Gastroesophageal sphincter (tissue), 4 donors: ENCODE measurements at regions not wholly inside any gene's neighbourhood (a gene's known extent, or its start where the extent isn't known, plus 50 kb on each side); places are given as distances from the start of the nearest gene placed in this dataset.
"Not testable (repeated sequence)": the region's sequence is repeated elsewhere in the genome, so short reads cannot be mapped to it uniquely, and the experiment has no call there.

Experiments
- ATAC-seq: fragments of 150-250 bp; one replicate; pipeline ENCODE4 v1.9.1; 2016; ENCODE audit warnings: mild to moderate bottlenecking, moderate library complexity
- H3K27ac ChIP-seq, 4 donors: fragments of 200-600 bp; sonication (generic) in 3 of 4; 1 replicate in 3 of 4; 2 replicates in 1 of 4; pipeline ENCODE4 v1.5.1; 2016 to 2019
- H3K27me3 ChIP-seq: fragments of 200-600 bp; sonication (generic); one replicate; pipeline ENCODE4 v1.5.1; 2019
- H3K36me3 ChIP-seq, 2 donors: fragments of 200-600 bp; sonication (generic); one replicate each; pipeline ENCODE4 v1.5.1; 2019; ENCODE audit warnings: control low read depth in 1 of 2
- H3K4me1 ChIP-seq, 3 donors: fragments of 200-600 bp; sonication (generic); 1 replicate in 2 of 3; 2 replicates in 1 of 3; pipeline ENCODE4 v1.5.1; 2016 to 2019; ENCODE audit warnings: control low read depth in 2 of 3
- H3K4me3 ChIP-seq, 2 donors: fragments of 200-600 bp; sonication (generic); one replicate each; pipeline ENCODE4 v1.5.1; 2019; ENCODE audit warnings: mild to moderate bottlenecking in 1 of 2, moderate library complexity in 1 of 2
- H3K9me3 ChIP-seq, 3 donors: fragments of 200-600 bp; sonication (generic); one replicate each; pipeline ENCODE4 v1.5.1; 2017 to 2019; ENCODE audit warnings: control low read depth in 2 of 3
- EP300 ChIP-seq: sonication (generic); formaldehyde crosslinking; IDR thresholded peaks from one replicate; pipeline ENCODE4 v1.6.1; 2017; ENCODE audit warnings: antibody characterized with exemption, mild to moderate bottlenecking
- POLR2A ChIP-seq, 2 donors: fragments of 450-650 bp; IDR thresholded peaks; one replicate each; pipeline ENCODE4 v1.6.1; 2017; ENCODE audit warnings: antibody characterized with exemption in 2 of 2, mild to moderate bottlenecking in 2 of 2, moderate library complexity in 1 of 2
- POLR2AphosphoS5 ChIP-seq: sonication (generic); formaldehyde crosslinking; IDR thresholded peaks from one replicate; pipeline ENCODE4 v1.6.1; 2017; ENCODE audit warnings: antibody characterized with exemption
- WGBS, 2 donors: methylation state at CpG; one replicate each; pipeline ENCODE4 v1.1.5; 2018; ENCODE audit warnings: low coverage in 1 of 2; 5-methylcytosine and 5-hydroxymethylcytosine counted together
- TF ChIP-seq, protein P1 (sequence below), 4 experiments: fragments of 200-600 bp in 2 of 4; fragments of 450-650 bp in 2 of 4; sonication (generic) in 1 of 4; IDR thresholded peaks; one replicate each; pipeline ENCODE4 v1.5.1; 2017 to 2019; ENCODE audit warnings: antibody characterized with exemption in 4 of 4, mild to moderate bottlenecking in 2 of 4, moderate library complexity in 2 of 4

DNA sequence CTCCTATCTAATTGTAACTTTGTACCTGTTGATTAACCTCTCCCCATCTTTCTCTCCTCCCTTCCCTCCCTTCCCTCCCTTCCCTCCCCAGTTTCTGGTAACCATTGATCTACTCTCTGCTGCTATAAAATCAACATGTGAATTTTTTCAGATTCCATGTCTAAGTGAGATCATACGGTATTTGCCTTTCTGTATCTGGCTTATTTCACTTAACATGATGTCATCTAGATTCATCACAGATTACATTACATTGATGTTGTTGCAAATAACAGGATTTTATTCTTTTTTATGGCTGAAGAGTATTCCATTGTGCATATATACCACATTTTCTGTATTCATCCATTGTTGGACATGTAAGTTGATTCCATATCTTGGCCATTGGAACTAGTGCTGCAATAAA lies 68.0 kb upstream of the FBXO33 start:
- TF ChIP-seq EP300 (no peak), POLR2AphosphoS5 (no peak), POLR2A (IDR thresholded peaks at IDR 0.05) (no peak)
- TF ChIP-seq, protein P1, sequence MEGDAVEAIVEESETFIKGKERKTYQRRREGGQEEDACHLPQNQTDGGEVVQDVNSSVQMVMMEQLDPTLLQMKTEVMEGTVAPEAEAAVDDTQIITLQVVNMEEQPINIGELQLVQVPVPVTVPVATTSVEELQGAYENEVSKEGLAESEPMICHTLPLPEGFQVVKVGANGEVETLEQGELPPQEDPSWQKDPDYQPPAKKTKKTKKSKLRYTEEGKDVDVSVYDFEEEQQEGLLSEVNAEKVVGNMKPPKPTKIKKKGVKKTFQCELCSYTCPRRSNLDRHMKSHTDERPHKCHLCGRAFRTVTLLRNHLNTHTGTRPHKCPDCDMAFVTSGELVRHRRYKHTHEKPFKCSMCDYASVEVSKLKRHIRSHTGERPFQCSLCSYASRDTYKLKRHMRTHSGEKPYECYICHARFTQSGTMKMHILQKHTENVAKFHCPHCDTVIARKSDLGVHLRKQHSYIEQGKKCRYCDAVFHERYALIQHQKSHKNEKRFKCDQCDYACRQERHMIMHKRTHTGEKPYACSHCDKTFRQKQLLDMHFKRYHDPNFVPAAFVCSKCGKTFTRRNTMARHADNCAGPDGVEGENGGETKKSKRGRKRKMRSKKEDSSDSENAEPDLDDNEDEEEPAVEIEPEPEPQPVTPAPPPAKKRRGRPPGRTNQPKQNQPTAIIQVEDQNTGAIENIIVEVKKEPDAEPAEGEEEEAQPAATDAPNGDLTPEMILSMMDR (IDR thresholded peaks at IDR 0.05): no peak
- ATAC-seq: no peak
- Histone ChIP-seq H3K27ac (no peak overlapping the region), H3K36me3 (no peaks in the 10 kb centered on the region), H3K4me3 (no peak overlapping the region), H3K4me1 (no peaks in the 10 kb centered on the region), H3K27me3 (no peaks in the 10 kb centered on the region), H3K9me3 (no peaks in the 10 kb centered on the region)
- WGBS, 2 donors: 40 to 45% methylated on average over 1 of the region's 1 CpG

DNA sequence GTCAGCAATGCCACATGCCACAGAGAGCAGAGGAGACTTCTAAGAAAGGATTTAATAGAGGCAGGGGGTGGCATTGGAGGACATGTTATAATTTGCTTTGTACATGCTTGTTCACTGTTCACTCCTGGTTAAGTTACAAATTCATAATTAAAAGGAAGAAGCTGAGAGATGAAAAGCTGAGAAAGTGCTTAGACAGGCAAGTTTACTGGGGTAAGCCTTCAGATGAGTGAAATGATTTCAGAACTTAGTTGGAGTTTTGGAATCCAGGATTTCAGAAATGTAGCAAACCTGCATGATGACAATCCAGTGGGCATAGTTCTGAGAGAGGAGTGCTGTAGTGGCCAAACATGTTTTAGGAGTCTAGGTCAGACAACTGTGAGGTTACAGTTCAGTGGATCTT lies 67.3 kb upstream of the FBXO33 start:
- H3K9me3 ChIP-seq: no peaks in the 10 kb centered on the region
- no peak overlapping the region for H3K4me3 ChIP-seq
- TF ChIP-seq EP300 (no peak), POLR2A (IDR thresholded peaks at IDR 0.05) (no peak), POLR2AphosphoS5 (no peak)
- TF ChIP-seq, protein P1 (IDR thresholded peaks at IDR 0.05): no peak
- ATAC-seq: no peak
- no peaks in the 10 kb centered on the region for H3K27me3 ChIP-seq
- no peaks in the 10 kb centered on the region for H3K4me1 ChIP-seq
- no peaks in the 10 kb centered on the region for H3K36me3 ChIP-seq
- H3K27ac ChIP-seq: no peak overlapping the region

DNA sequence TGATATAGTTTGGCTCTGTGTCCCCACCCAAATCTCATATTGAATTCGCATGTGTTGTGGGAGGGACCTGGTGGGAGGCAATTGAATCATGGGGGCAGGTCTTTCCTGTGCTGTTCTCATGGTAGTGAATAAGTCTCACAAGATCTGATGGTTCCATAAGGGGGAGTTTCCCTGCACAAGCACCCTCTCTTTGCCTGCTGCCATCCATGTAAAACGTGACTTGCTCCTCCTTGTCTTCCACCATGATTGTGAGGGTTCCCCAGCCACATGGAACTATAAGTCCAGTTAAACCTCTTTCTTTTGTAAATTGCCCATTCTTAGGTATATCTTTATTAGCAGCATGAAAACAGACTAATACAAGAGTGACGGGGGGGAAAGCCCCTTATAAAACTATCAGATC lies 65.4 kb upstream of the FBXO33 start:
- WGBS, 2 donors: 92 to 100% methylated on average over 1 to 3 of the region's 3 CpGs
- not testable (repeated sequence) for H3K27ac ChIP-seq, H3K9me3 ChIP-seq, H3K27me3 ChIP-seq, H3K4me3 ChIP-seq, ATAC-seq, H3K4me1 ChIP-seq, H3K36me3 ChIP-seq

GRCh38 chr14:39492267-39492666 lies 60.0 kb upstream of the FBXO33 start:
- H3K27me3 ChIP-seq: no peaks in the 10 kb centered on the region
- H3K4me1 ChIP-seq: peaks cover 0 to 13% (median 5%) of the 10 kb centered on the region in 3 donors
- H3K36me3 ChIP-seq: no peaks in the 10 kb centered on the region
- WGBS, 2 donors: 55 to 75% methylated on average over 1 to 2 of the region's 2 CpGs
- no peak for TF ChIP-seq POLR2A (IDR thresholded peaks at IDR 0.05)
- peak; percentile 24 for TF ChIP-seq POLR2AphosphoS5
- H3K9me3 ChIP-seq: no peaks in the 10 kb centered on the region
- ATAC-seq: no peak
- H3K27ac ChIP-seq: no peak overlapping the region
- H3K4me3 ChIP-seq: no peak overlapping the region

- Histone ChIP-seq H3K36me3 (no peaks in the 10 kb centered on the region), H3K4me3 (no peak overlapping the region)
- 0 to 7% methylated on average over 3 of the region's 3 CpGs for WGBS, 2 donors
Measured at GRCh38 chr14:39491134-39491571, 58.9 kb upstream of the FBXO33 start.

DNA sequence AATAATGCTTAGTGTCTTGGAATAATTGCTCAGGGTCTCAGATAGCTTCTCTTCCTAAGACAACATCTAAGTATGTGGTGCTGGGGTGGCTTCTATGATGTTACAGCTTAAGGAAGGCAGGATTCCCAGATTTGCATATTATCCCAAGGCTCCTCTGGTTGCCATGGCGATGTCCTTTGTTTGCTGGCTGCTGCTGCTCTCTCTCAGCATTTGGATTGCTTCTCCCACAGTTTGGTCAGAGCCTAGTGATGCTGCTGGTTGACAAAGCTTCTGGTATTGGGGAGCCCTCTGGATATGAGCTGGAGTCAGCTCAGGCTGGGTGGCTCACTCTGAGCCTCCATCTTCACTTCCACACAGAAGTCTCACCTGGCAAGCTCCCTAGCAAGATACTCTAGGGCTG lies 56.4 kb upstream of the FBXO33 start:
- WGBS, 2 donors: no CpG with 5 or more reads among the region's 1 CpG
- Histone ChIP-seq H3K4me3 (no peak overlapping the region), H3K36me3 (no peaks in the 10 kb centered on the region), H3K4me1 (peaks cover 0 to 13% (median 5%) of the 10 kb centered on the region in 3 donors), H3K9me3 (no peaks in the 10 kb centered on the region), H3K27me3 (no peaks in the 10 kb centered on the region), H3K27ac (no peak overlapping the region)
- ATAC-seq: no peak
- no peak for TF ChIP-seq POLR2AphosphoS5
- TF ChIP-seq, protein P1 (IDR thresholded peaks at IDR 0.05): no peak

More at GRCh38 chr14:39491134-39491571, 58.9 kb upstream of the FBXO33 start:
- Histone ChIP-seq H3K4me1 (peaks cover 0 to 13% (median 5%) of the 10 kb centered on the region in 3 donors), H3K27me3 (no peaks in the 10 kb centered on the region), H3K27ac (peak overlapping the region in 1 of 4 donors; percentile 14), H3K9me3 (no peaks in the 10 kb centered on the region)
- no peak for TF ChIP-seq EP300
- TF ChIP-seq, protein P1 (IDR thresholded peaks at IDR 0.05): peak; percentile 36 to 59 (median 43)
- ATAC-seq: no peak
